Aorta (tissue), 5 donors: ENCODE measurements at regions not wholly inside any gene's neighbourhood (a gene's known extent, or its start where the extent isn't known, plus 50 kb on each side); places are given as distances from the start of the nearest gene placed in this dataset.
"Not testable (repeated sequence)": the region's sequence is repeated elsewhere in the genome, so short reads cannot be mapped to it uniquely, and the experiment has no call there.

Source experiments
- ATAC-seq: fragments of 200-7000 bp; cut with Tn5 transposase; one replicate; pipeline ENCODE4 v1.9.1; 2022; ENCODE audit warnings: moderate library complexity; ENCODE audit not compliant: low FRiP score
- DNase-seq, 2 donors: peaks; one replicate each; pipeline ENCODE4 v3.0.0-alpha.2; 2020
- H3K27ac ChIP-seq, 2 donors: one replicate each; pipeline ENCODE4 v1.5.1; 2013; ENCODE audit warnings: low read length in 2 of 2, mild to moderate bottlenecking in 2 of 2, moderate library complexity in 2 of 2, control low read depth in 1 of 2, inconsistent platforms in 1 of 2, low read depth in 1 of 2
- H3K27me3 ChIP-seq, 2 donors: one replicate each; pipeline ENCODE4 v1.6.1; 2013; ENCODE audit warnings: control low read depth in 1 of 2, low read length in 1 of 2, mild to moderate bottlenecking in 1 of 2, moderate library complexity in 1 of 2; ENCODE audit not compliant: insufficient read depth in 2 of 2, control insufficient read depth in 1 of 2
- H3K36me3 ChIP-seq, 2 donors: one replicate each; pipeline ENCODE4 v1.6.1; 2013; ENCODE audit warnings: control low read depth in 1 of 2, low read length in 1 of 2, mild to moderate bottlenecking in 1 of 2; ENCODE audit not compliant: insufficient read depth in 2 of 2, control insufficient read depth in 1 of 2
- H3K4me1 ChIP-seq, 2 donors: one replicate each; pipeline ENCODE4 v1.6.1; 2013; ENCODE audit warnings: low read length in 2 of 2, control low read depth in 1 of 2, mild to moderate bottlenecking in 1 of 2, moderate library complexity in 1 of 2; ENCODE audit not compliant: insufficient read depth in 2 of 2, control insufficient read depth in 1 of 2
- H3K4me3 ChIP-seq, 2 donors: one replicate each; pipeline ENCODE4 v1.5.1; 2013; ENCODE audit warnings: low read length in 2 of 2, control low read depth in 1 of 2, mild to moderate bottlenecking in 1 of 2
- H3K9me3 ChIP-seq: one replicate; pipeline ENCODE4 v1.6.1; 2013; ENCODE audit warnings: mild to moderate bottlenecking, low read length; ENCODE audit not compliant: control insufficient read depth
- WGBS, 2 donors: extraction: QIAGEN DNeasy Blood & Tissue Kit; methylation state at CpG; one replicate each; pipeline ENCODE4 v1.1.7; 2013; 5-methylcytosine and 5-hydroxymethylcytosine counted together
- intact Hi-C, 2 donors: fragments of 100-400 bp; cut with DNase I; formaldehyde crosslinking; loops; one replicate each; pipeline versions ENCODE4 v1.14.2 to v1.15.0; 2022
- donor health status: healthy with polysubstance abuse.
- donor health status: Bipolar disorder and iron deficiency.
- donor health status: DM: no; HTN: no; CAD: no.
- donor health status: DM: no; HTN: no; CAD: no.
- donor health status: DM: yes; HTN: yes; CAD: no.

GRCh38 chr10:130968511-130968910 is 343.0 kb downstream of the TCERG1L start:
- ATAC-seq (no peak), DNase-seq (no peak)
- Histone ChIP-seq H3K4me3 (no peak overlapping the region), H3K27me3 (no peaks in the 10 kb centered on the region), H3K36me3 (no peaks in the 10 kb centered on the region), H3K27ac (no peak overlapping the region), H3K4me1 (no peaks in the 10 kb centered on the region), H3K9me3 (no peaks in the 10 kb centered on the region)
- intact Hi-C loops, result no loop called here
- WGBS, 2 donors, result 74 to 78% methylated on average over 3 of the region's 3 CpGs

GRCh38 chr10:130968964-130969363 is 342.6 kb downstream of the TCERG1L start:
- intact Hi-C loops, result no loop called here
- no peaks in the 10 kb centered on the region for H3K4me1 ChIP-seq
- no peak overlapping the region for H3K27ac ChIP-seq
- ATAC-seq, result no peak
- no peaks in the 10 kb centered on the region for H3K9me3 ChIP-seq
- H3K4me3 ChIP-seq, result no peak overlapping the region
- H3K27me3 ChIP-seq, result no peaks in the 10 kb centered on the region
- no peak for DNase-seq
- WGBS, 2 donors, result 24 to 52% methylated on average over 2 of the region's 2 CpGs
- no peaks in the 10 kb centered on the region for H3K36me3 ChIP-seq

- intact Hi-C loops, result no loop called here
- Histone ChIP-seq H3K9me3 (no peaks in the 10 kb centered on the region), H3K27ac (no peak overlapping the region), H3K36me3 (no peaks in the 10 kb centered on the region), H3K4me3 (no peak overlapping the region), H3K4me1 (no peaks in the 10 kb centered on the region), H3K27me3 (no peaks in the 10 kb centered on the region)
- DNase-seq (no peak), ATAC-seq (no peak)
- WGBS, 2 donors, result 81 to 83% methylated on average over 15 of the region's 15 CpGs
These were observed 341.8 kb downstream of the TCERG1L start for GRCh38 chr10:130969700-130970099.

- Histone ChIP-seq H3K4me3 (no peak overlapping the region), H3K36me3 (no peaks in the 10 kb centered on the region), H3K27ac (no peak overlapping the region), H3K9me3 (no peaks in the 10 kb centered on the region), H3K27me3 (no peaks in the 10 kb centered on the region), H3K4me1 (no peaks in the 10 kb centered on the region)
- whole genome bisulfite sequencing, 2 donors, result 80 to 83% methylated on average over 10 of the region's 10 CpGs
- ATAC-seq, result no peak
- intact Hi-C loops, result no loop called here
- no peak for DNase-seq
These were observed 341.0 kb downstream of the TCERG1L start for GRCh38 chr10:130970341-130971122.

- no peak overlapping the region for H3K27ac ChIP-seq
- no peaks in the 10 kb centered on the region for H3K36me3 ChIP-seq
- intact Hi-C loops, result no loop called here
- no peaks in the 10 kb centered on the region for H3K27me3 ChIP-seq
- H3K4me3 ChIP-seq, result no peak overlapping the region
- 87 to 91% methylated on average over 8 of the region's 8 CpGs for WGBS, 2 donors
- ATAC-seq (no peak), DNase-seq (no peak)
- no peaks in the 10 kb centered on the region for H3K9me3 ChIP-seq
- H3K4me1 ChIP-seq, result no peaks in the 10 kb centered on the region
These were observed 340.4 kb downstream of the TCERG1L start for GRCh38 chr10:130971123-130971435.

GRCh38 chr10:130973127-130973839 is 338.2 kb downstream of the TCERG1L start:
- WGBS, 2 donors, result 89 to 90% methylated on average over 16 of the region's 16 CpGs
- intact Hi-C loops, result no loop called here
- no peaks in the 10 kb centered on the region for H3K36me3 ChIP-seq

GRCh38 chr10:130974166-130974565 is 337.4 kb downstream of the TCERG1L start:
- DNase-seq, result no peak
- Histone ChIP-seq H3K36me3 (no peaks in the 10 kb centered on the region), H3K27me3 (no peaks in the 10 kb centered on the region), H3K27ac (no peak overlapping the region), H3K4me1 (no peaks in the 10 kb centered on the region), H3K4me3 (no peak overlapping the region), H3K9me3 (no peaks in the 10 kb centered on the region)
- no peak for ATAC-seq
- intact Hi-C loops, result no loop called here
- 86 to 87% methylated on average over 8 of the region's 8 CpGs for WGBS, 2 donors

More at GRCh38 chr10:130973127-130973839, 338.2 kb downstream of the TCERG1L start:
- H3K9me3 ChIP-seq, result no peaks in the 10 kb centered on the region
- no peak overlapping the region for H3K4me3 ChIP-seq
- no peak for DNase-seq
- H3K27me3 ChIP-seq, result no peaks in the 10 kb centered on the region
- H3K4me1 ChIP-seq, result no peaks in the 10 kb centered on the region
- no peak for ATAC-seq
- no peak overlapping the region for H3K27ac ChIP-seq

- H3K4me3 ChIP-seq, H3K36me3 ChIP-seq, H3K4me1 ChIP-seq, intact Hi-C loops, H3K9me3 ChIP-seq, H3K27ac ChIP-seq, H3K27me3 ChIP-seq, DNase-seq, ATAC-seq: not testable (repeated sequence)
- 83 to 86% methylated on average over 9 of the region's 9 CpGs for WGBS, 2 donors
These were observed 336.2 kb downstream of the TCERG1L start for GRCh38 chr10:130975351-130975750.

- Histone ChIP-seq H3K4me3 (no peak overlapping the region), H3K9me3 (no peaks in the 10 kb centered on the region), H3K36me3 (no peaks in the 10 kb centered on the region), H3K27ac (no peak overlapping the region), H3K27me3 (no peaks in the 10 kb centered on the region), H3K4me1 (no peaks in the 10 kb centered on the region)
- ATAC-seq (no peak), DNase-seq (no peak)
- WGBS, 2 donors, result 95 to 96% methylated on average over 1 of the region's 1 CpG
- intact Hi-C loops, result no loop called here
These were observed 328.7 kb downstream of the TCERG1L start for GRCh38 chr10:130982802-130983201.
